NT2/D1 (cell line): ENCODE measurements at regions not wholly inside any gene's neighbourhood (a gene's known extent, or its start where the extent isn't known, plus 50 kb on each side); places are given as distances from the start of the nearest gene placed in this dataset.

Source experiments
- SUZ12 ChIP-seq: IDR thresholded peaks from 2 replicates; pipeline ENCODE4 v1.6.1; 2011; ENCODE audit not compliant: insufficient read length, insufficient read depth; ENCODE audit errors: extremely low read depth
- YY1 ChIP-seq: IDR thresholded peaks from 2 replicates; pipeline ENCODE4 v1.6.1; 2011; ENCODE audit not compliant: insufficient read length, insufficient read depth
- ZNF274 ChIP-seq: IDR thresholded peaks from 2 replicates; pipeline ENCODE4 v1.6.1; 2011; ENCODE audit warnings: mild to moderate bottlenecking, low read depth, low read length

DNA sequence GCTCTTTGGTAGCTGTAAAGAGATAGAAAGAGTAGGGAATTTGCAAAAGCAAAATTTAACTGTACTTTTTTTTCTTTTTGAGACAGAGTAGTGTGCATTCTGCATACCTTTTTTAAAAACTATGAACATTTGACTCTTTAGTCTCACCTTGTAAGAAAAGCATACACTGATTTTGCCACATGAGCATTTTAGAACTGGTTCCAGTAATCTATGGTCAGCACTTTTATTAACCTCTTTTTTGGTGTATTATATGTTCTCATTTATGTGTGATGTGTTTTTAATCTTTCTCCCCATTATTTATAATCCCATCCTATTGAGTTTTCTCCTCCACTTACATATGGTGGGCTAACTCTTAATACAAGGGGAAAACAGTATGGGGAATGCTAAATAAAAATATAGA lies 1111.4 kb downstream of the FLRT2 start:
- no peak for TF ChIP-seq ZNF274
- no peak for TF ChIP-seq YY1
- no peak for TF ChIP-seq SUZ12
